ES-I3 (cell line): ENCODE measurements at regions not wholly inside any gene's neighbourhood (a gene's known extent, or its start where the extent isn't known, plus 50 kb on each side); places are given as distances from the start of the nearest gene placed in this dataset.

Source experiments
- H3K36me3 ChIP-seq: 2 replicates; pipeline ENCODE4 v1.6.1; 2013; ENCODE audit warnings: mild to moderate bottlenecking, low read length, control low read depth, moderate library complexity; ENCODE audit not compliant: insufficient read depth
- H3K4me1 ChIP-seq: 2 replicates; pipeline ENCODE4 v1.6.1; 2013; ENCODE audit warnings: mild to moderate bottlenecking, control low read depth, low read length; ENCODE audit not compliant: insufficient read depth
- H3K9ac ChIP-seq: 2 replicates; pipeline ENCODE4 v1.6.1; 2013; ENCODE audit warnings: low read depth, mild to moderate bottlenecking, low read length, moderate library complexity
- H3K9me3 ChIP-seq: 2 replicates; pipeline ENCODE4 v1.6.1; 2013; ENCODE audit warnings: mild to moderate bottlenecking, low read length, moderate library complexity; ENCODE audit not compliant: control insufficient read depth, insufficient read depth

DNA sequence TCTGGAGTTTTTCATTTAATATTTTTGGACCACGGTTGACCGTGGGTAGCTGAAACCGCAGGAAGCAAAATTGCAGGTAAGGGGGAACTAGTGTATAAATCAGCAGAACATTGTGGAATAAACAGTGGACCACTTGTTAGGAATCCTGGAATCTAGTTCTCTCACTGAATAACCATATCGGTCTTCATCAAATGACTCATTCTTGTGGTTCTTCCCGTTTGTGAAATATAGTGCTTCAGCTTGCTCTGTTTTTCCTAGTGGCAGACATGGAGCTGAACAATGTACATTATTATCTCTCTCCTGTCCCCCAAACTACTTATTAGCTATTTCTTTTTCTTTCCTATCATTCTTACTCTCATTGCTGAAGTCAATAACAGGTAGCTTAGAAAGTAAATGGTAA is 61.9 kb downstream of the HSPA13 start:
- H3K4me1 ChIP-seq: 0 out of 2 replicates have a peak, but pooled peaks cover 5% of the 10 kb centered on the region
- H3K36me3 ChIP-seq: no peaks in the 10 kb centered on the region
- H3K9ac ChIP-seq: no peak overlapping the region
- H3K9me3 ChIP-seq: no peaks in the 10 kb centered on the region

DNA sequence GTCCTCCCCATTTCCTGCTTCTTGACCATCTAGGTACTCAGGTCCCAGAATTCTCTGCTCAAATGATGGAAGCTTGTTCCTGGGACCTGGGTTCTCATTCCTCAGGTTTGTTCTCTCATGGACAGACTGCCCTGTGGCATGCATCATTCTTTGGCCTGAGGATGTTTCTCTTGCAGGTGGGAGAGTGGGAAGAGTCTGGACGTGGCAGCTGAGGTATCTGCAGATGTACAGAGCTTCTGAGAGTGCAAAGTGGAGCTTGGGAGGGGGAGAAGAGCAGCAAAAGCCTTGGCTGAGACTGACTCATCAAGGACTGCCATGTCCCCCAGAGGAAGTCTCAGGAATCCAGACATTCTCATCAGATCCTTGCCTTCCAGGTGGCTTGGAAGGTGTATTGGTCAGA is 63.1 kb downstream of the HSPA13 start:
- H3K36me3 ChIP-seq: no peaks in the 10 kb centered on the region
- 0 out of 2 replicates have a peak, but pooled peaks cover 5% of the 10 kb centered on the region for H3K4me1 ChIP-seq
- no peak overlapping the region for H3K9ac ChIP-seq
- H3K9me3 ChIP-seq: no peaks in the 10 kb centered on the region

DNA sequence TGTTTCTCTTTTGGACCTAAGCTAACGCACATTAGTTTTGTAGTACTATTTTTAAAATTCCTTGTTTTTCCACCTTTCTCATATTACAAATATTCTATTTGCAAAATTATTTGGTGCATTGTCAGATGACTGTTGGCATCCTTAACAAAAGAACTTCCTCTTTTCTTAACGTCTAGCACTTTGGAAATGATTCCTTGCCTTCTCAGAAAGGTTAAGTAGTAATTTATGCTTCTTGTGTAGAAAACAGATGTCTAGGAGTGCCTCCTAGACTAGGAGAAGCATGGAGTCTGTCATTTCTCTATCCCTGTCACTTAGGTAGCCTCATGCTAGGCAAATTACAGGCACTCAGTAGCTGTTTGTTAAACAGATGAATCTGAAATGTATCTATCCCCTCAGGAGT is 64.4 kb downstream of the HSPA13 start:
- Histone ChIP-seq H3K9ac (no peak overlapping the region), H3K9me3 (no peaks in the 10 kb centered on the region), H3K36me3 (no peaks in the 10 kb centered on the region), H3K4me1 (0 out of 2 replicates have a peak, but pooled peaks cover 5% of the 10 kb centered on the region)

DNA sequence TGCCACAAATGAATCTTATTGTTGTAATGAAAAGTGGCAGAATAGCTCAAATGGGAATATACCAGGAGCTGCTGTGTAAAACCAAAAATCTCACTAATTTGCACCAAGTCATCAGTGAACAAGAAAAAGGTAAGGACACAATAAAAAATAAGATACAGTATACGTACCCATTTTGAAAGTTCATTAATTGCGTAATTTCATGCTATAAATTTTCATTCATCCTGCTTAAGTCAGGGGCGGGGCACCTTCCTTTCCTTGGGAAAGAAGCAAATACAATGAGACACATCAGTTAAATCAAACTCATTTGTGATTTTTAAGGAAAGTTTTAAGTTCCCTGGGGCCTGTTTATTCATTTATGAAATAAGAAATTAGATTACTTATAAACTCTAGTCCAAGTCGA is 65.4 kb downstream of the HSPA13 start:
- no peaks in the 10 kb centered on the region for H3K36me3 ChIP-seq
- H3K9me3 ChIP-seq: no peaks in the 10 kb centered on the region
- 0 out of 2 replicates have a peak, but pooled peaks cover 5% of the 10 kb centered on the region for H3K4me1 ChIP-seq
- no peak overlapping the region for H3K9ac ChIP-seq

DNA sequence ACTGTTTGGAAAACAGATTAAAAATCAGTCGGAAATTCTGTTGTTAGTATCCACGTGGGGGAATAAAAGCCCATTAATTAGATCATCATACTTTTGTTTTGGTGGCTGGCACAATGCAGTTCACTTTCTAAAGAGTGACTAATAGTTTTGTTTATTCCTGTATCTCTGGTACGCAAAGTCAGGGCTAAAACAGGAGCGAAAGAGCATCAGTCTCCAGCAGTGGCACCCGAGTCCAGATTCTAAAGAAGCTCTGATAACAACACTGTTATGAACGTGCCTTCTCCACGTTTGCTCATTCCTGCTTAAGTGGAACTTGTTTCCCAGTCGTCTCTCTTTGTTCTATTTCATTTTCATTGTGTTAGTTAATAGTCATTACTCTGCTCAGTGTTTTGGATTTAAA is 69.6 kb downstream of the HSPA13 start:
- H3K36me3 ChIP-seq: no peaks in the 10 kb centered on the region
- H3K4me1 ChIP-seq: no peaks in the 10 kb centered on the region
- H3K9ac ChIP-seq: no peak overlapping the region
- H3K9me3 ChIP-seq: no peaks in the 10 kb centered on the region

DNA sequence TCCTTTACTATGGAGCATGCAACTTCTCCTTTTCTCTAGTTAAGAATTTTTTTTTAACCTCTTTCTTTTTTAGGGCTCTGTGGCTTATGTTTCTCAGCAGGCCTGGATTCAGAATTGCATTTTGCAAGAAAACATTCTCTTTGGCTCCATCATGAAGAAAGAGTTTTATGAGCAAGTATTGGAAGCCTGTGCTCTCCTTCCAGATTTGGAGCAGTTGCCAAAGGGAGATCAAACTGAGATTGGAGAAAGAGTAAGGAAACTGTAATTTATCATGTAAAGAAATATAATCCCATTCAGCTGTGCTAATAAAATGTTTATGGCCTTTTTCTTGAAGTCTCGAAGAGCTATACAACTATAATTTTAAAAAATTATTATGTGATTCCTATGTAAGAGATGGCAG is 70.1 kb downstream of the HSPA13 start:
- no peaks in the 10 kb centered on the region for H3K9me3 ChIP-seq
- no peaks in the 10 kb centered on the region for H3K4me1 ChIP-seq
- no peaks in the 10 kb centered on the region for H3K36me3 ChIP-seq
- no peak overlapping the region for H3K9ac ChIP-seq

DNA sequence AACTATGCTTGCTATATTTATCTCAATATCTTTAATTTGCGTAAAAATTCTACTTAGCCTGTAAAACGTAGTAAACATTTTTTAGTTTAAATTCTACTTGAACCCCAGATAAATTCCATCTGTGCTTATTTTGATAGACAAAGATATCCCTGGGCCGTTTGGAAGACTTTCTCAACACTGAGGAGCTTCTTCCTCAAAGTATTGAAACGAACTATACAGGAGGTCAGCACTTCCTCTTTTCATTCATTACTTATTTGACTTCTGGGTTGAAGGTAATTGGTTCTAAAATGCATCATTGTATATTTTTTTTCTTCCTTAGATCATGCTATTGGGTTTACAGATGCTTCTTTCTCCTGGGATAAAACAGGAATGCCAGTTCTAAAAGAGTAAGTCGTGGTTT is 74.7 kb downstream of the HSPA13 start:
- H3K9me3 ChIP-seq: no peaks in the 10 kb centered on the region
- no peaks in the 10 kb centered on the region for H3K36me3 ChIP-seq
- no peak overlapping the region for H3K9ac ChIP-seq
- no peaks in the 10 kb centered on the region for H3K4me1 ChIP-seq

DNA sequence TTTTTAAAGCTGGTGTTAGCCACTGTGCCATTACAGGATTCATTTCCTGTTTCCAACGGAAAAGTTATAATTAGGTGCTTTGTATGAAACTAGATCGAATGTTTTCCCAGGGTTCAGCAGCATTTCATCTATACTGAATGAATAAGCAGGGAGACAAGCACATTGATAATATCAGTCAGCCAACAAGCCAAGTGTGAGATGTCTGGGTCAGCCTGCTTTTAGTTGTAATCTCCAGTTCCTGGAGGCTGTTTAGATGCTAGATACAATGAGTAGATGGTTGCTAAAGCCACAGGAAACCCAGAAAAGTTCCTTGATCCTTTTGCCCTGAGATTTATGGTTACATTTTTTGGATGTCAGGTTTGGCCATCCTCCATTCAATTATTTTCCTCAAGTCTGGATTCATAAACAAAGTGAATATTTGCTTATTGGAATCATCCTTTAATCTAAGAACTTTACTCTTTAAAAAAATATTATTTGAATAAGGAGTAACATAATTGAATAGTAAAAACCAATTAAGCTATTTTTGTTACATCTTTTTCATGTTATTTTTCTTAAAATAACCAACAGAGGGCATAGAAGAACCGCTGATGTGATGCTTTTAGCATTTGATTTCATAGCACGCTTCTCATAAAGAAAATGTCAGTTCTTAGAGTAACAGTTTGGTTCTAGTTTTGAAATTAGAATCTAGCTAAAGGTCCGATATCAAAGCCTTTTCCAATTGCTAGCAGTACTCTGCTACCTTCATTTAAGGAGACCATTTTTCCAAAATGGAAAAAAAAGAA is 76.6 kb downstream of the HSPA13 start:
- no peak overlapping the region for H3K9ac ChIP-seq
- no peaks in the 10 kb centered on the region for H3K9me3 ChIP-seq
- H3K36me3 ChIP-seq: no peaks in the 10 kb centered on the region
- no peaks in the 10 kb centered on the region for H3K4me1 ChIP-seq

DNA sequence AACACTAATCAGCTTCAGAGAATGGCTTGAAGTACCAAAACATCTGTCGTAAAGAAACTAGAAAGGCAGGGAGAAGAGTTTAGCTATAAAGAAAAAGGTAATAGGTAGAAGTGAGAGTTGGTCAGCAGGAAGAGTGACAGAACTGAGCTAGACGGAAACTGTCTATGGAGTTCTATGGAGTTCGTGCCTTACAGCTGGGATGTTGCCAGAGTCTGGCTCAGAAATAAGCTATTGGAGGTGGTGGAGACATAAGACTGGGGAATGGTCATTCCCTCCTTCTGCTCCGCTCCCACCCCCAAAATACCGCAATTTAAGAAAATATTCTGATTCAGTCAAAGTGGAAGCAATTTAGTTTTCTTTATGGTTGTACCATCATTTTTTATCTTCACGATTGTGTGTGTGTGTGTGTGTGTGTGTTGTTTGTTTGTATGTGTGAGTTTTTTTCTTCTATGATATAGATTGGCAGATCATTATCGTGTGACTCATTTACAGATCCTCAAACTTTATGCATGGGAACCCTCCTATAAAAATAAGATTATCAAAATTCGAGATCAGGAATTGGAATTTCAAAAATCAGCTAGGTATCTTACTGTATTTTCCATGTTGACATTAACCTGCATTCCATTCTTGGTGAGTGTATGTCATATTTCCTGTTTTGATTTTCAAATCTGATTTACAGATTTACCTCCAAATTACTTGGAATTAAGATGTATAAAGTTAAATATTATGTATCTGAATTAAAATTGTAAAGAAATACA is 79.0 kb downstream of the HSPA13 start:
- Histone ChIP-seq H3K36me3 (no peaks in the 10 kb centered on the region), H3K4me1 (no peaks in the 10 kb centered on the region), H3K9ac (no peak overlapping the region), H3K9me3 (no peaks in the 10 kb centered on the region)

DNA sequence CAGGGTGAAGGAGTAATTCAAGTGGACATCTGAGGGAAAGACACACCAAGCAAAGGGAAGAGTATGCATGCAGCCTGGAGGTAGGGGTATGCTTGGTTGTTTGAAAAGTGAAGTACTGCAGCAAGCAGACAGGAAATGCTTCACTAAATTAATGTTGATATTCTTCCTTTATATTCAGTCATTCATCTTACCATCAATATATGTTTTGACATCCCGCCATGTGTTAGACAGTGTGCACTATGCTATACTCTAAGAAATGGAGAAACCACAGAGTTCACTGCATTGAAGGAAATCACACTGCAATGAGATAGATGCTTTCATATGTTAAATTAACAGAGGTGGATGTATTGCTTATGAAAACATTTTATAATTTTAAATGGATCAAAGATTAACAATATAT is 82.9 kb downstream of the HSPA13 start:
- H3K36me3 ChIP-seq: no peaks in the 10 kb centered on the region
- no peak overlapping the region for H3K9ac ChIP-seq
- no peaks in the 10 kb centered on the region for H3K4me1 ChIP-seq
- H3K9me3 ChIP-seq: no peaks in the 10 kb centered on the region

DNA sequence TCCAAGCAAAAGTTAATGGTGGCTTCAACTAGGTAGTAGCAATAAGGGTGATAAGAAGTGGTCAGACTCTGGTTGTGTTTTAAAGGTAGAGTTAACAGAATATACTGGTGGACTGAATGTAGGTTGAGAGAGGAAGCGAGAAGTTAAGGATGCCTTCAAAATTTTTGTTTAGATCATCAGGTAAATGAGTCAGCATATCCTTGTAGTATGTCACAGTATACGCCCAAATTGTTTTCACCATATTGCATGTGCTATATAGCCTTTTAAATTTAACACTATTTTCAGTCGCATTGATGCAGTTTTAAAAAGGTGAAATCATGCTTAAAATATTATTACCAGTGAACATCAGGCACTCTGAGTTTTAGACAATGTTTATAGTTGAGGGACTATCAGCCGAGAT is 74.6 kb downstream of the RBM11 start:
- no peak overlapping the region for H3K9ac ChIP-seq
- H3K9me3 ChIP-seq: no peaks in the 10 kb centered on the region; the same call in 1 of the 2 replicates
- peaks cover 9% of the 10 kb centered on the region; the same call in 1 of the 2 replicates for H3K4me1 ChIP-seq
- H3K36me3 ChIP-seq: no peaks in the 10 kb centered on the region

DNA sequence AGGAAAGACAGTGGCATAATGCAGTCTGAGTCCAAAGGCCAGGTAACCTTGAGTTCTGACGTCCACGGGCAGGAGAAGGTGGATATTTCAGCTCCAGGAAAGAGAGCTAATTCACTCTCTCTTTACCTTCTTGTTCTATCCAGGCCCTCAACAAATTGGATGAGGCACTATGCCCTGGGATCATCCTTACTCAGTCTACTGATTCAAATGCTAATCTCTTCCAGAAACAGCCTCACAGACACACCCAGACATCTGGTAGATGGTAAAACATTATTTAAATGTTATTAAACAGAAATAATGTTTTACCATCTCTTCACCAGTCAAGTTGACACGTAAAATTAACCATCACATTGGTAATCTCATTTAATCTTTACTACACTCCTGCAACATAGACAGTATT is 73.0 kb downstream of the RBM11 start:
- H3K9ac ChIP-seq: no peak overlapping the region
- no peaks in the 10 kb centered on the region for H3K9me3 ChIP-seq
- H3K4me1 ChIP-seq: peaks cover 9% of the 10 kb centered on the region; the same call in 1 of the 2 replicates
- no peaks in the 10 kb centered on the region for H3K36me3 ChIP-seq

DNA sequence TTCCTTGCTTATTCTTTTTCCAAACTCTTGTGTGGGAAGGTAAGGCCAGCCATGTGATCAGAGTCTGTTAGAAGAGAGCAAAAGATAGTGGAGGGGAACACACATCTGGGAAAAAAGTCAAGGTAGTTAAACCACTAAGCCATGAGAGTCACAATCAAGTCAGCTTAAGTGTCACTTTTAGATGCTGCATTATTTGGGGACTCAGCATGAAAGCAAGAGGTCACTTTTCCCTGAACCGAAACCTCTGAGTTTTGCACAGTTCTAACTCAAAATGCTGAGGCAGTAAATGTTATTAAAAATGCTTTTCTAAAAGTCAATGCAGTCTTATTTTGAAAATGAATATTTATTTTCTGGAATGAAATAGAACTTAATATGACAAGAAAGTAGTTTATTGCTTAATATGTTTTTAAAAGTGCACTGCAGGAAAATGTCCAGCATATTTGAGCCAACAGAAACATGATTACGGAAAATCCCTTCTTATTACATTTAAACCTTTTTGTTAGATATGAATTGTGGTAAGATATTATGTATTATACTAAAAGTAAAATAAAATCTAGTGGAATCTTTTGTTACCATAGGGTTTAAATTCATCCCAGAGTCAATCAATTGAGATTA is 69.3 kb downstream of the RBM11 start:
- no peaks in the 10 kb centered on the region for H3K36me3 ChIP-seq
- peaks cover 10% of the 10 kb centered on the region; the same call in 1 of the 2 replicates for H3K4me1 ChIP-seq
- no peaks in the 10 kb centered on the region for H3K9me3 ChIP-seq

DNA sequence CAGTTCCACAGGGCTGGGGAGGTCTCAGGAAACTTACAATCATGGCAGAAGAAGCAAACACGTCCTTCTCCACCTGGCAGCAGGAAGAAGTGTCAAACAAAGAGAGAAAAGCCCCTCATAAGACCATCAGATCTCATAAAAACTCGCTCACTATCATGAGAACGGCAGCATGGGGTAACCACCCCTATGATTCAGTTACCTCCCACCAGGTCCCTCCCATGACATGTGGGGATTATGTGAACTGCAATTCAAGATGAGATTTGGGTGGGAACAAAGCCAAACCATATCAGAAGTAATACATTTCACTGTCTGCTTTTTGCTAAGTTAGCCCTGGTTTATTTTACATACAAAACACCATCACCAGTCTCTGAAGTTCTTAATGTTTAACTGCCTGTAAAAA is 68.5 kb downstream of the RBM11 start:
- H3K36me3 ChIP-seq: no peaks in the 10 kb centered on the region
- H3K4me1 ChIP-seq: peaks cover 9% of the 10 kb centered on the region; the same call in 1 of the 2 replicates
- no peaks in the 10 kb centered on the region for H3K9me3 ChIP-seq
- H3K9ac ChIP-seq: no peak overlapping the region

More for the DNA sequence above, 69.3 kb downstream of the RBM11 start:
- H3K9ac ChIP-seq: no peak overlapping the region
